ENCODE measurements at regions not wholly inside any gene's neighbourhood (a gene's known extent, or its start where the extent isn't known, plus 50 kb on each side); places are given as distances from the start of the nearest gene placed in this dataset.
A peak's percentile ranks its signal among the peaks of the same experiment; 100 is the strongest.

DNA sequence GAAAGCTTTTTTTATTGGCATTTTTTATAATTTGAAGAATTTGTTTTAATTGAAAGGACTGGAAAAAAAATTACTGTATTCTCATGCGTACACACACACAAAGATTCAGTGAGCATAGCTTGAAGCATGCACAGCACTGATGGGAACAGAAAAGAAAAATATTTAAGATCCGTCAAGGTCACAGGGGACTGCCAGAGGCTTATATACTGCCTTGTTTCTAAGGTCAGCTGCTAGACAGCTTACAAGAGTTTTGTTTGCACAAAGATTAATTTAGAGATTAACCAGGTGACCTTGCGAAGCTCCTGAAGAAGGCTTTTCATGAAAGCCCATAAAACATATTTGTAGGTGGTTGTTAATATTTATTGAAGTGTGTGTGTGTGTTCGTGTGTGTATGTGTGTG lies 396.3 kb downstream of the TRIB2 start:
- H3K27ac ChIP-seq: no peak overlapping the region
- ChIA-PET POLR2A (ENCODE audit: low non-redundant PET) (no interaction called here), CTCF (interaction anchor here (0.7 kb wide), 1 partner anchor 825 kb away, joined by 4 read pairs; no protein-coding TSS in a partner anchor)
- TF ChIP-seq, protein P1, sequence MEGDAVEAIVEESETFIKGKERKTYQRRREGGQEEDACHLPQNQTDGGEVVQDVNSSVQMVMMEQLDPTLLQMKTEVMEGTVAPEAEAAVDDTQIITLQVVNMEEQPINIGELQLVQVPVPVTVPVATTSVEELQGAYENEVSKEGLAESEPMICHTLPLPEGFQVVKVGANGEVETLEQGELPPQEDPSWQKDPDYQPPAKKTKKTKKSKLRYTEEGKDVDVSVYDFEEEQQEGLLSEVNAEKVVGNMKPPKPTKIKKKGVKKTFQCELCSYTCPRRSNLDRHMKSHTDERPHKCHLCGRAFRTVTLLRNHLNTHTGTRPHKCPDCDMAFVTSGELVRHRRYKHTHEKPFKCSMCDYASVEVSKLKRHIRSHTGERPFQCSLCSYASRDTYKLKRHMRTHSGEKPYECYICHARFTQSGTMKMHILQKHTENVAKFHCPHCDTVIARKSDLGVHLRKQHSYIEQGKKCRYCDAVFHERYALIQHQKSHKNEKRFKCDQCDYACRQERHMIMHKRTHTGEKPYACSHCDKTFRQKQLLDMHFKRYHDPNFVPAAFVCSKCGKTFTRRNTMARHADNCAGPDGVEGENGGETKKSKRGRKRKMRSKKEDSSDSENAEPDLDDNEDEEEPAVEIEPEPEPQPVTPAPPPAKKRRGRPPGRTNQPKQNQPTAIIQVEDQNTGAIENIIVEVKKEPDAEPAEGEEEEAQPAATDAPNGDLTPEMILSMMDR (conservative IDR thresholded peaks at IDR 0.05; ENCODE audit: low read depth): no peak
- no peak for DNase-seq (ENCODE audit: low spot score)

DNA sequence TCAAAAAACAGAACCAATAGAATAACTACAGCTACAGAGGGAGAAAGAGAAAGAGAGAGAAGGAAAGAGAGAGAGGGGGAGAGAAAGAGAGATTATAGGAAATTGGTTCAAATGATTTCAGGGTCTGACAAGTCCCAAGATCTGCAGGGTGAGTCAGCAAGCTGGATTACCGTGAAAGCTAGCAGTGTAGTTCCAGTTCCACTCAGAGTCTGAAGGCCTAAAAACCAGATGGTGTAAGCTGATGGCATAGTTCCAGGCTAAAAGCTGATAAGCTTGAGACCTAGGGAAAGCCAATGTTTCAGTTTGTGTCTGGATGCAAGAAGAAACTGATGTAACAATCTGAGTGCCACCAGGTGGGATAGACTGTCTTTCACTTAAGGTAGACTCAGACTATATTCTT lies 397.7 kb downstream of the TRIB2 start:
- ChIA-PET POLR2A (ENCODE audit: low non-redundant PET) (no interaction called here), CTCF (no interaction called here)
- TF ChIP-seq, protein P1 (conservative IDR thresholded peaks at IDR 0.05; ENCODE audit: low read depth): no peak
- no peak overlapping the region for H3K27ac ChIP-seq
- no peak for DNase-seq (ENCODE audit: low spot score)

DNA sequence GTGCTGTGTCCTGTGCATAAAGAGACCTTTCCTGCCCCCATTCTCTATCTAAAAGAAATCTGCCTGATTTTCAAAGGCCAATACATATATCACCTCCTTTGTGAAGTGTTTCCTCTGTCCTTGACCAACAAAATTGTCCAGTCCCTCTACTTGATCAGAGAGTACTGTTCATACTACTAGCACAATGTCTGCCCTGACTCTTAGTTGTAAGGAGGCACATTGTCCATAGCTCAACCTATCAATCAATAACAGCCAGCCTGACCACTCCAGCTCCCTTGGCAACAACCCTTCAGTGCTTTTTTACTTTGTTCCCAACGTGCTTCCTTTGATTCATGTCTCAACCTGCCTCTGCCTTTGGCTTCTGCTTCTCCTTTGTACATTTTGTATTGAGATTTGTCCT lies 398.9 kb downstream of the TRIB2 start:
- DNase-seq (ENCODE audit: low spot score): peak; percentile 13
- POLR2A ChIA-PET (ENCODE audit: low non-redundant PET): no interaction called here
- TF ChIP-seq, protein P1 (conservative IDR thresholded peaks at IDR 0.05; ENCODE audit: low read depth): no peak
- CTCF ChIA-PET: interaction anchor here (0.8 kb wide), 1 partner anchor 1880 kb away, joined by 3 read pairs; no protein-coding TSS in a partner anchor
- no peak overlapping the region for H3K27ac ChIP-seq

DNA sequence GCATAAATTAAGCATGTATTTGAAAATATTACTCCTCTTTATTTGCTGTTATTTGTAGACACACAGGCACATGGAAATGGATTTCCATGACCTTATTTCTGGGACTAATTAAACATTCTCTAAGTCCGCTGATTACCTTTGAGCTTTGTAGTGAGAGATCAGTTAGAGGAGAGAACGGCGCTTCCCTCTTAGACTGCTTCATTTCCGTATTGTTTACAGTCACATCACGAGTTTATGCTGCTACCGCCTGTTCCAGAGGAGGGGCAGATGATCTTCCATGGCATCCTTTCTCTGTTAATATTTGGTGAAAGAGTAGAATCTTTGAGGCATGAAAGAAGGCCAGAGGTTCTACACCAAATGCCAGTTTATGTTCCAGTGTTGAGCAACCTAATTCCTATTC lies 404.4 kb downstream of the TRIB2 start:
- ChIA-PET CTCF (no interaction called here), POLR2A (ENCODE audit: low non-redundant PET) (no interaction called here)
- no peak overlapping the region for H3K27ac ChIP-seq
- no peak for DNase-seq (ENCODE audit: low spot score)
- TF ChIP-seq, protein P1 (conservative IDR thresholded peaks at IDR 0.05; ENCODE audit: low read depth): no peak

DNA sequence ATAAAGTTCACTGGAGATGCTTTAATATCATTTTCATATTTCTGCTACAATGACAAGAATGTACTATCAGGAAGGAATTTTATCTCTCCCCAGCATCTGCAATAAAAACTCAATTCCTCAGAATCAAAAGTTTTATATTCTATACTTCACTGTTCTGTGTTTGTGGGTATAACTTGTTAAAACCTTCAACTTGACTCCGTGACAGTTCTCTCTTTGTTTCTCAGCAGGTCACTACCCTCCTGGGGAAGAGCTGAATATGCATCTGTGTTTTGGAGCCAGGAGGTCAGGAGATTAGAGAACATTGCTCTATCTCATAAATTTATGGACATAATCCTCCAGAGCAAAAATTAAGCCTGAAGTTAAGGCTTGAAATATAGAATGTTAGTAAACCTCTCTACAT lies 411.4 kb downstream of the TRIB2 start:
- TF ChIP-seq, protein P1 (conservative IDR thresholded peaks at IDR 0.05; ENCODE audit: low read depth): no peak
- POLR2A ChIA-PET (ENCODE audit: low non-redundant PET): no interaction called here
- no peak for DNase-seq (ENCODE audit: low spot score)
- CTCF ChIA-PET: no interaction called here
- H3K27ac ChIP-seq: no peak overlapping the region

DNA sequence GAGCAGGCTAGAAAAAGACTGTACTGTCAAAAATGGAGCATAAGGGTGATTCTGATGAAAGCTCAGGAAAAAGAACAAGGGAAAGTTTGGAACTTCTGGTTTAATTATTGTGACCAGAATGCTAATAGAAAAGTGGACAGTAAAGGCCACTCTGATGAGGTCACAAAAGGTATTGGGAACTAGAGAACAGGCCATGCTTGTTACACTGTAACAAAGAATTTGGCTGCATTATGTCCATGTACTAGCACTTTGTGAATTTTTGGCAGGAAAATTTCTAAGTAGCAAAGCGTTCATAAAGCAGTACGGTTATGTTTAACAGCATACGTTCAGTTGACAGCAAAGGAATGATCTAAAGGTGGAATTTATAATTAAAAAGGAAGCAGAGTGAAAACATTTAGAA lies 418.6 kb downstream of the TRIB2 start:
- H3K27ac ChIP-seq: no peak overlapping the region
- ChIA-PET POLR2A (ENCODE audit: low non-redundant PET) (no interaction called here), CTCF (no interaction called here)
- DNase-seq (ENCODE audit: low spot score): no peak
- TF ChIP-seq, protein P1 (conservative IDR thresholded peaks at IDR 0.05; ENCODE audit: low read depth): no peak

DNA sequence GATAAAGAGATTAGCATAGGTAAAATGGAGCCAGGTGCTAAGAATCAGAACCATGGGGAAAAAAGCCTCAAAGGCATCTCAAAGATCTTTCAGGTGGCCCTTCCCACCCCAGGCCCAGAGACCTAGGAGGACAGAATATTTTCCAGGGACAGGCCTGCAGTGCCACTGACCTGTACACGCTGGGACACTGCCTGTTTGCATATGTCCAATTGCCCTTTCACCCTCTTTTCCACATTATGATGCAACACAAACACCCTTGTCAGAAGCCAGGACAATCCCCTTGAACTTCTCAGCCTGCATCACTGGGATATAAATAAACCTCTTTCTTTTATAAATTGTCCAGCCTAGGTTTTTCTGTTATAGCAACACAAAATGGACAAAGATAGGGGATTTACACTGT lies 419.1 kb downstream of the TRIB2 start:
- TF ChIP-seq, protein P1 (conservative IDR thresholded peaks at IDR 0.05; ENCODE audit: low read depth): no peak
- H3K27ac ChIP-seq: no peak overlapping the region
- ChIA-PET CTCF (no interaction called here), POLR2A (ENCODE audit: low non-redundant PET) (no interaction called here)
- DNase-seq (ENCODE audit: low spot score): no peak

Measured in RWPE1 (cell line).